H9 (cell line): ENCODE measurements at regions not wholly inside any gene's neighbourhood (a gene's known extent, or its start where the extent isn't known, plus 50 kb on each side); places are given as distances from the start of the nearest gene placed in this dataset.
"Not testable (repeated sequence)": the region's sequence is repeated elsewhere in the genome, so short reads cannot be mapped to it uniquely, and the experiment has no call there.

Experiments used
- DNase-seq: peaks from one replicate; pipeline ENCODE4 v3.0.0-alpha.2; 2017
- H2AFZ ChIP-seq: one replicate; pipeline ENCODE4 v1.6.1; 2013; ENCODE audit warnings: mild to moderate bottlenecking, low read length, control low read depth, moderate library complexity
- H2AK5ac ChIP-seq: 2 replicates; pipeline ENCODE4 v1.6.1; 2013; ENCODE audit warnings: low read length, control low read depth, mixed read lengths; ENCODE audit not compliant: insufficient read length
- H2BK120ac ChIP-seq: one replicate; pipeline ENCODE4 v1.6.1; 2013; ENCODE audit warnings: low read depth, mild to moderate bottlenecking, low read length, control low read depth, inconsistent platforms; ENCODE audit not compliant: poor library complexity, severe bottlenecking
- H2BK12ac ChIP-seq: 2 replicates; pipeline ENCODE4 v1.6.1; 2013; ENCODE audit warnings: low read length, control low read depth, mixed read lengths, low read depth; ENCODE audit not compliant: insufficient read length
- H2BK15ac ChIP-seq: 2 replicates; pipeline ENCODE4 v1.6.1; 2013; ENCODE audit warnings: low read depth, low read length, control low read depth
- H2BK20ac ChIP-seq: one replicate; pipeline ENCODE4 v1.6.1; 2013; ENCODE audit warnings: low read depth, mild to moderate bottlenecking, low read length, control low read depth, inconsistent platforms; ENCODE audit not compliant: poor library complexity, severe bottlenecking
- H2BK5ac ChIP-seq: 2 replicates; pipeline ENCODE4 v1.6.1; 2013; ENCODE audit warnings: low read length, control low read depth, mixed read lengths; ENCODE audit not compliant: insufficient read length
- H3K14ac ChIP-seq: 2 replicates; pipeline ENCODE4 v1.6.1; 2013; ENCODE audit warnings: low read length, control low read depth; ENCODE audit not compliant: insufficient read depth
- H3K18ac ChIP-seq: 2 replicates; pipeline ENCODE4 v1.6.1; 2013; ENCODE audit warnings: low read depth, mild to moderate bottlenecking, mixed read lengths, low read length, control low read depth; ENCODE audit not compliant: insufficient read length
- H3K23ac ChIP-seq: 2 replicates; pipeline ENCODE4 v1.6.1; 2013; ENCODE audit warnings: low read length, control low read depth, mixed read lengths, low read depth; ENCODE audit not compliant: insufficient read length
- H3K23me2 ChIP-seq: 2 replicates; pipeline ENCODE4 v1.6.1; 2013; ENCODE audit warnings: low read depth, mild to moderate bottlenecking, mixed read lengths, low read length, control low read depth; ENCODE audit not compliant: insufficient read length, poor library complexity, severe bottlenecking
- H3K27ac ChIP-seq: 2 replicates; pipeline ENCODE4 v1.5.1; 2013; ENCODE audit warnings: low read length, control low read depth, mixed read lengths, low read depth; ENCODE audit not compliant: insufficient read length
- H3K27me3 ChIP-seq: 2 replicates; pipeline ENCODE4 v1.6.1; 2013; ENCODE audit warnings: low read length, control low read depth, inconsistent platforms; ENCODE audit not compliant: insufficient read depth
- H3K4ac ChIP-seq: 2 replicates; pipeline ENCODE4 v1.6.1; 2013; ENCODE audit warnings: low read depth, mild to moderate bottlenecking, control low read depth, inconsistent platforms, low read length, moderate library complexity
- H3K4me1 ChIP-seq: 2 replicates; pipeline ENCODE4 v1.6.1; 2013; ENCODE audit warnings: low read length, control low read depth, inconsistent platforms; ENCODE audit not compliant: insufficient read depth
- H3K4me2 ChIP-seq: 2 replicates; pipeline ENCODE4 v1.6.1; 2013; ENCODE audit warnings: low read length, control low read depth, mixed read lengths; ENCODE audit not compliant: insufficient read length, insufficient read depth
- H3K56ac ChIP-seq: 2 replicates; pipeline ENCODE4 v1.6.1; 2013; ENCODE audit warnings: low read depth, mild to moderate bottlenecking, mixed read lengths, low read length, control low read depth; ENCODE audit not compliant: insufficient read length
- H3K79me1 ChIP-seq: 2 replicates; pipeline ENCODE4 v1.6.1; 2013; ENCODE audit warnings: low read depth, mild to moderate bottlenecking, moderate library complexity, low read length, control low read depth, inconsistent platforms; ENCODE audit not compliant: insufficient read depth, poor library complexity, severe bottlenecking
- H3K79me2 ChIP-seq: 2 replicates; pipeline ENCODE4 v1.6.1; 2013; ENCODE audit warnings: low read length, control low read depth, inconsistent platforms; ENCODE audit not compliant: insufficient read depth
- H3K9ac ChIP-seq: 2 replicates; pipeline ENCODE4 v1.6.1; 2013; ENCODE audit warnings: low read length, control low read depth, mixed read lengths; ENCODE audit not compliant: insufficient read length; ENCODE audit errors: extremely low read depth
- H3K9me3 ChIP-seq: one replicate; pipeline ENCODE4 v1.6.1; 2013; ENCODE audit warnings: low read depth, low read length, inconsistent platforms; ENCODE audit not compliant: control insufficient read depth
- H3T11ph ChIP-seq: one replicate; pipeline ENCODE4 v1.6.1; 2013; ENCODE audit warnings: mild to moderate bottlenecking, low read length, control low read depth, inconsistent platforms
- H4K20me1 ChIP-seq: one replicate; pipeline ENCODE4 v1.6.1; 2013; ENCODE audit not compliant: control insufficient read depth, insufficient read length, insufficient read depth
- H4K5ac ChIP-seq: 2 replicates; pipeline ENCODE4 v1.6.1; 2013; ENCODE audit warnings: low read depth, mild to moderate bottlenecking, mixed read lengths, low read length, control low read depth; ENCODE audit not compliant: insufficient read length
- H4K8ac ChIP-seq: replicated peaks from 2 replicates; pipeline ENCODE4 v1.6.1; 2013; ENCODE audit warnings: low read length, control low read depth, mixed read lengths, low read depth; ENCODE audit not compliant: insufficient read length
- H4K91ac ChIP-seq: 2 replicates; pipeline ENCODE4 v1.6.1; 2013; ENCODE audit warnings: low read depth, mild to moderate bottlenecking, moderate library complexity, mixed read lengths, low read length, control low read depth; ENCODE audit not compliant: insufficient read length
- H3K27ac Mint-ChIP-seq, 3 experiments: 2 replicates in 2 of 3; 3 replicates in 1 of 3; pipeline ENCODE4 v1.8.0; 2020 to 2021; ENCODE audit warnings: mixed read lengths in 3 of 3, mild to moderate bottlenecking in 1 of 3, moderate library complexity in 1 of 3
- H3K27me3 Mint-ChIP-seq: 2 replicates; pipeline ENCODE4 v1.8.0; 2021; ENCODE audit warnings: low read depth, mild to moderate bottlenecking, moderate library complexity, mixed read lengths
- H3K36me3 Mint-ChIP-seq, 3 experiments: 2 replicates in 2 of 3; 3 replicates in 1 of 3; pipeline ENCODE4 v1.8.0; 2020 to 2021; ENCODE audit warnings: low read depth in 3 of 3, mixed read lengths in 3 of 3; ENCODE audit not compliant: insufficient read depth in 1 of 3
- H3K4me1 Mint-ChIP-seq, 2 experiments: 2 replicates each; pipeline ENCODE4 v1.8.0; 2020; ENCODE audit warnings: mixed read lengths in 2 of 2
- H3K4me3 Mint-ChIP-seq, 2 experiments: 2 replicates in 1 of 2; 3 replicates in 1 of 2; pipeline ENCODE4 v1.8.0; 2020 to 2021; ENCODE audit warnings: mild to moderate bottlenecking in 2 of 2, mixed read lengths in 2 of 2, moderate library complexity in 1 of 2
- H3K9me3 Mint-ChIP-seq, 2 experiments: 2 replicates in 1 of 2; 3 replicates in 1 of 2; pipeline ENCODE4 v1.8.0; 2020; ENCODE audit warnings: mild to moderate bottlenecking in 2 of 2, mixed read lengths in 2 of 2, moderate library complexity in 1 of 2
- CTCF ChIP-seq: fragments of 200-600 bp; sonication (generic); conservative IDR thresholded peaks from 3 replicates; pipeline ENCODE4 v1.8.0; 2021; ENCODE audit warnings: antibody characterized with exemption, mild to moderate bottlenecking
- WGBS: extraction: QIAGEN DNeasy Blood & Tissue Kit; methylation state at CpG from one replicate; pipeline ENCODE4 v1.1.7; 2013; ENCODE audit warnings: missing lambda C conversion rate, low lambda C conversion rate, mixed read lengths; ENCODE audit not compliant: insufficient read length; ENCODE audit errors: extremely low coverage; 5-methylcytosine and 5-hydroxymethylcytosine counted together

GRCh38 chr4:79820427-79820826 lies 252.6 kb downstream of the ANTXR2 start:
- no peaks in the 10 kb centered on the region for H3K79me2 ChIP-seq
- H3K9me3 ChIP-seq, result no peaks in the 10 kb centered on the region
- H3K56ac ChIP-seq, result no peak overlapping the region
- DNase-seq, result no peak
- no peak overlapping the region for H3K18ac ChIP-seq
- no peaks in the 10 kb centered on the region for H3K27me3 ChIP-seq
- H4K8ac ChIP-seq, result no peak overlapping the region
- Mint-ChIP-seq H3K9me3 (no peaks in the 10 kb centered on the region), H3K4me1 (peaks cover 6 to 10% of the 10 kb centered on the region in 2 experiments), H3K36me3 (peaks cover 0 to 2% (median 0%) of the 10 kb centered on the region in 3 experiments; a peak in 3 of 7 replicates), H3K27ac (no peak overlapping the region), H3K4me3 (no peak overlapping the region), H3K27me3 (no peaks in the 10 kb centered on the region)
- H4K5ac ChIP-seq, result no peak overlapping the region
- no peaks in the 10 kb centered on the region for H3K23me2 ChIP-seq
- H3K4ac ChIP-seq, result no peak overlapping the region
- no peak overlapping the region for H3K23ac ChIP-seq
- H2AFZ ChIP-seq, result no peak overlapping the region
- H3K79me1 ChIP-seq, result no peaks in the 10 kb centered on the region
- H4K20me1 ChIP-seq, result no peaks in the 10 kb centered on the region
- H2BK5ac ChIP-seq, result no peak overlapping the region
- no peak overlapping the region for H3K27ac ChIP-seq
- no peak overlapping the region for H3K9ac ChIP-seq
- no peak overlapping the region for H2BK12ac ChIP-seq
- no peak overlapping the region for H3T11ph ChIP-seq
- peak; percentile 13; the same call in 1 of the 3 replicates for TF ChIP-seq CTCF
- no peak overlapping the region for H4K91ac ChIP-seq
- no peak overlapping the region for H3K4me2 ChIP-seq
- no peaks in the 10 kb centered on the region for H3K4me1 ChIP-seq
- no peak overlapping the region for H2BK120ac ChIP-seq
- H2BK20ac ChIP-seq, result no peak overlapping the region
- H3K14ac ChIP-seq, result no peak overlapping the region
- H2AK5ac ChIP-seq, result no peak overlapping the region
- H2BK15ac ChIP-seq, result no peak overlapping the region

- not testable (repeated sequence) for H3K79me1 ChIP-seq, H2BK20ac ChIP-seq, H3K18ac ChIP-seq, H3K27me3 ChIP-seq, H3K9me3 ChIP-seq, H3K23ac ChIP-seq, H3K4me2 ChIP-seq, H3K23me2 ChIP-seq, H3K36me3 Mint-ChIP-seq, H4K5ac ChIP-seq, H3K56ac ChIP-seq, H3T11ph ChIP-seq, H3K4me3 Mint-ChIP-seq, H3K27ac ChIP-seq, H2AFZ ChIP-seq, H3K27me3 Mint-ChIP-seq, H2BK12ac ChIP-seq, H2BK120ac ChIP-seq, H4K20me1 ChIP-seq, H3K27ac Mint-ChIP-seq, H3K4me1 Mint-ChIP-seq, H4K8ac ChIP-seq, H2BK5ac ChIP-seq, H3K4ac ChIP-seq, H3K4me1 ChIP-seq, DNase-seq, H3K9ac ChIP-seq, H3K79me2 ChIP-seq, H4K91ac ChIP-seq, H2BK15ac ChIP-seq, H3K14ac ChIP-seq, H2AK5ac ChIP-seq
- no CpG with 5 or more reads among the region's 2 CpGs for WGBS
- peaks cover 13 to 14% of the 10 kb centered on the region in 2 experiments; a peak in 4 of 5 replicates for H3K9me3 Mint-ChIP-seq
These were observed 265.1 kb downstream of the ANTXR2 start for GRCh38 chr4:79807933-79808332.
